22Rv1 (cell line): ENCODE measurements at regions not wholly inside any gene's neighbourhood (a gene's known extent, or its start where the extent isn't known, plus 50 kb on each side); places are given as distances from the start of the nearest gene placed in this dataset.
A peak's percentile ranks its signal among the peaks of the same experiment; 100 is the strongest.
"Not testable (repeated sequence)": the region's sequence is repeated elsewhere in the genome, so short reads cannot be mapped to it uniquely, and the experiment has no call there.

Experiments used
- H3K27ac ChIP-seq: fragments of 450-650 bp; 2 replicates; pipeline ENCODE4 v1.5.1; 2017
- ZFX ChIP-seq: fragments of 450-650 bp; IDR thresholded peaks from 2 replicates; pipeline ENCODE4 v1.6.1; 2017; ENCODE audit warnings: antibody characterized with exemption, borderline replicate concordance
- TF ChIP-seq, protein P1 (sequence below): fragments of 450-650 bp; IDR thresholded peaks from 2 replicates; pipeline ENCODE4 v1.5.1; 2017; ENCODE audit warnings: mild to moderate bottlenecking

DNA sequence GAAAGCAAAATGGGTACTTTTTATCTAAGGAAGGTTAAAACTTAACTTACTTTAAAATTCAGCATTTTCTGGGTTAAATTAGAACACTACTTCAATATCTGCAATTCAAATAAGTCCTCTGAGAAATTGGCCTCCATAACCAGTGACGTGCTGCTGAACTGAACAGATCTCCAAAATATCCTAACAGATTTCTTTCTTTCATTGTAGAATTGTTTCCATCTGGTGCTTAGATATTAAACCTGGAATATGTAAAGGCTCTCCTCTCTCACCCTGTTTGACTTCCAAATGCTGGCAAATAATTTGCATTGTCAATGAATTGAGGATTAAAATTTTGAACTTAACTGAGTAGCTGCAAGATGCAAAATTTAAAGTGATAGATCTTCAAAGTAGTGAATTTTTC, 316.9 kb upstream of the CXADR start:
- TF ChIP-seq ZFX: no peak
- TF ChIP-seq, protein P1, sequence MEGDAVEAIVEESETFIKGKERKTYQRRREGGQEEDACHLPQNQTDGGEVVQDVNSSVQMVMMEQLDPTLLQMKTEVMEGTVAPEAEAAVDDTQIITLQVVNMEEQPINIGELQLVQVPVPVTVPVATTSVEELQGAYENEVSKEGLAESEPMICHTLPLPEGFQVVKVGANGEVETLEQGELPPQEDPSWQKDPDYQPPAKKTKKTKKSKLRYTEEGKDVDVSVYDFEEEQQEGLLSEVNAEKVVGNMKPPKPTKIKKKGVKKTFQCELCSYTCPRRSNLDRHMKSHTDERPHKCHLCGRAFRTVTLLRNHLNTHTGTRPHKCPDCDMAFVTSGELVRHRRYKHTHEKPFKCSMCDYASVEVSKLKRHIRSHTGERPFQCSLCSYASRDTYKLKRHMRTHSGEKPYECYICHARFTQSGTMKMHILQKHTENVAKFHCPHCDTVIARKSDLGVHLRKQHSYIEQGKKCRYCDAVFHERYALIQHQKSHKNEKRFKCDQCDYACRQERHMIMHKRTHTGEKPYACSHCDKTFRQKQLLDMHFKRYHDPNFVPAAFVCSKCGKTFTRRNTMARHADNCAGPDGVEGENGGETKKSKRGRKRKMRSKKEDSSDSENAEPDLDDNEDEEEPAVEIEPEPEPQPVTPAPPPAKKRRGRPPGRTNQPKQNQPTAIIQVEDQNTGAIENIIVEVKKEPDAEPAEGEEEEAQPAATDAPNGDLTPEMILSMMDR: no peak
- no peak overlapping the region for H3K27ac ChIP-seq

DNA sequence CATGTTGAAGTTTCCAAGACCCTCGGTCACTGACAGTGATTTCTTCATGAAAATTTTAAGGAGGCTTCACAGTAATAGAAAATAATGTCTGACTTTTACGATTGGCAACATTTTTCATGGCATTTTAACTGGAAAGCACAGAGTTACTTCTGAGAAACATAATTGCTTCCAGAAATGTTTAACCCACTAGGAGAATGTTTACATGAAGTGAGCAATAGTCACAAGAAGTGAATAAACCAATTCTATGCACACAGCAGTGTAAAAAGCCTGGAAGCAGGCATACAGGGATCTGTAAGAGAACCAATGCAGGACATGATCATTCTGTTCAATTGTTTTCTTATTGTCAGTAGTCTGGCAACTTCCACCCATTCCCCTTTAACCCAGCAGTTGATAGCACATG, 316.2 kb upstream of the CXADR start:
- no peak overlapping the region for H3K27ac ChIP-seq
- TF ChIP-seq, protein P1: no peak
- TF ChIP-seq ZFX: no peak

DNA sequence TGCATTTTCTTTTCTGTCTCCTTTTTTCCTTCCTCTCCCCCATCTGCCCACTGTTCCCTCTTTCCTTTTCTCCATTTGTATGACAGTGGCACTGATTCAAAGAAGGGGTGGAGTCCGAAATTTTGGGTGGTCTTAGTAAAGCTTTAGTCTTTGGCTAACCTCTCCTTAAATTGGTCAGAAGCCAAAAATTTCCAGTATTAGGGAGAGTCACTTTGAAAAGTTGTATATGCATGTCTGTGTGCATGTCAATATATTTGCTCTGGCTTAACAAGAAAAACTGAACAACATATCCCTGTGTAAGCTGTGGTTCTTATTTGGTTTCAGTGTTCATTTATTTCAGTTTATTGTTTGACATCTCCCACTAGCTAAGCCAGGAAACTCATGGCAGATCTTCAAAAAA, 314.8 kb upstream of the CXADR start:
- no peak overlapping the region for H3K27ac ChIP-seq
- TF ChIP-seq ZFX: no peak
- TF ChIP-seq, protein P1: no peak

DNA sequence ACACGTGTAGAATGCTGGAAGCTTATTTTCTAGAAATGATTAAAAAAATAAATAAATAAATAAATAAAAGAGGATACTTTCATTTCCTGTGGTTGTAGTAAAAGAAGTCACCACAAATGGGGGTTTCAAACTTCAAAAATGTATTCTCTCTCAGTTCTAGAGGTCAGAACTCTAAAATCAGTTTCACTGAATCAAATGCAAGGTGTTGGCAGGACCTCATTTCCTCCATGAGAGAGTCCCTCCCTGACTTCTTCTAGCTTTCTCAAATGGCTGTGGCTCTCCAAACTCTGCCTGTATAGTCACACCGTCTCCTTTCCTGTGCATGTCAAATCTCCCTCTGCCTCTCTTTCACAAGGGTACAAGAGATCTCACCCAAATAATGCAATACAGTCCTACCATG, 312.6 kb upstream of the CXADR start:
- no peak for TF ChIP-seq ZFX
- TF ChIP-seq, protein P1: no peak
- no peak overlapping the region for H3K27ac ChIP-seq

DNA sequence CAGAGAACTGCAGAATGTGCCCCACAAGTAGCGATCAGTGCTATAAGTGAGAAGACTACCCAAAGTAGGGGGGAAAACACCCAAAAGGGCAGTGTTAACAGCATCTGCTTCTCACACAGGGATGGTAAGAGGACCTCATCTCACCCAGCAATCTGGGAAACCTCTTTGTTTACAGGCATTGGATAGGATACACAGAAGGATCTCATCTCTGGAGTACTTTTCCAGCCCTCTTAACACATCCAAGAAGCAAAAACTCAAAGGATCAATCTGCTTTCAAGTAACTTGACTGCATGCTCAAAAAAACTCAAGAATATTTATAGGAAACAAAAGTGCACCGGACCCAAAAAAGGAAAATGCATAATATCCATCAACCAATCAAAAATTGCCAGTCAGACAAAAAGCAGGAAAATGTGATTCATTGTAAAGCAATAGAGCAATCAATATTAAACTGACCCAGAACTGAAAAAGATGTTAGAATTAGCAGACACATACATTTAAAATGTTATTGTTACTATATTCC, 311.0 kb upstream of the CXADR start:
- TF ChIP-seq, protein P1: no peak
- TF ChIP-seq ZFX: no peak
- no peak overlapping the region for H3K27ac ChIP-seq

DNA sequence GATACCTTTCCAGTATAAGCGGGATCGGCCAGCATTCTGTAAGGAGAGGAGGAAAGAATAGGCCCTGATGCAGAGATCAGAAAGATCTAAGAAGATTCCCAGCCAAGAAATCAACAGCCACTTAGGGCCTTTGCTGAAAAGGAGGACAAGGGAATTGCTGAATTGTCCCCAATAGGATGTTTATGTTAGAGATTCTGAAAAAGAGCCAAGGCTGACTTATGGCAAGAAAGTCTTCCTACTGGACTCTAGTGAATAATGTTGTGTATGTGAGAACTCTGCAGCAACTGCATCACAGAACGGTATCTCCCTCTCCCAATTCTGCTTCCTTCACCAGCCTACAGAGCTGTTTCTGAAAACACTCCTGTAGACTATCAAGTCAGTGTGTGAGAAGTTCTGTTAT, 298.0 kb upstream of the CXADR start:
- TF ChIP-seq, protein P1: no peak
- no peak for TF ChIP-seq ZFX
- H3K27ac ChIP-seq: no peak overlapping the region

DNA sequence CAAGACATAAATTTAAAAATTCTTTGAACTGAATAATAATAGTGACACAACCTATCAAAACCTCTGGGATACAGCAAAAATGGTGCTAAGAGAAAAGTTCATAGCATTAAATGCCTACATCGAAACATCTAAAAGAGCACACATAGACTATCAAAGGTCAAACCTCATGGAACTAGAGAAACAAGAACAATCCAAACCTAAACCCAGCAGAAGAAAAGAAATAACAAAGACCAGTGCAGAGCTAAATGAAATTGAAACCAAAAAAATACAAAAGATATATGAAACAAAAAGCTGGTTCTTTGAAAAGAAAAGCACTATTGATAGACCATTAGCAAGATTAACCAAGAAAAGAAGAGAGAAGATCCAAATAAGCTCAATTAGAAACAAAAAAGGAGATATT, 293.8 kb upstream of the CXADR start:
- not testable (repeated sequence) for H3K27ac ChIP-seq

DNA sequence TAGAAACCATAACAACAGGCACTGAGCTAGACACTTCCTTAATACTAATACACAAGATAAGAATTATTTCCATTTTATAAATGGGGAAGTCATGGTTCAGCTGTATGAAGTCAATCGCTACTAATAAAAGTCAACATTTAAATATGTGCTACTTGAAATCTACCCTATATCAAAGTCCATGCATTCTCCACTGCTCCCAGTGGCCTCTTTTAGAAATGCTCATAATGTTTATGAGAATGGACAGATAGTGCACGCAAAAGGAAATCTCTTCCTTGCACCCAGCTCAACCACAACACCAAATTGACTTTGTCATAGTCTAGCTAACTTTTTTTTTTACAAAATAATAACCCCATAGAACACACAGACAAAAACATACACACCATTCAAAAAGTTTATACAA, 281.7 kb upstream of the CXADR start:
- TF ChIP-seq, protein P1: peak; percentile 38; the same call in 1 of the 2 replicates
- TF ChIP-seq ZFX: no peak

More for the DNA sequence above, 281.7 kb upstream of the CXADR start:
- H3K27ac ChIP-seq: no peak overlapping the region
